ENCODE measurements at regions not wholly inside any gene's neighbourhood (a gene's known extent, or its start where the extent isn't known, plus 50 kb on each side); places are given as distances from the start of the nearest gene placed in this dataset.

DNA sequence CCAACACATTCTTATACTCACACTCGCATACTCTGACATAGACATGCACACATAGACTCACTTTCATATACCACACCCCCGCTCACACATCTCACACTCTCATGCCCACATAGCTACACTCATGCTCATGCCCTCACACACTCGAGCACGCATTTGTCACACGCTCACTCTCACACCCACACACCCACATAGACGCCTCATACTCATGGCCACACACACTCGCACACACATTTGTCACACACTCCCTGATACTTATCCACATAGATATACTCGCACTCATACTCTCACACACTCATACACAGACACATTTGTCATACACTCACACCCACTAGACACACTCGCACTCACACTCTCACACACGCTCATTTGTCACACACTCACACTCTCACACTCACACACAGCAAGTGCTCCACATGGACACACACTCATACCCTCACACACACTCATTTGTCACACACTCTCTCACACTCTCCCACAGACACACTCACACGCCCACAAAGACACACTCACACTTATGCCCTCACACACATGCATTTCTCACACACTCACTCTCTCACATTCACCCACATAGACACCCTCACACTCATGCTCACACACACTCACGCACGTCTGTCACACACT, 50.9 kb downstream of the TNP1 start:
- no peak for DNase-seq (ENCODE audit: low read depth)

DNA sequence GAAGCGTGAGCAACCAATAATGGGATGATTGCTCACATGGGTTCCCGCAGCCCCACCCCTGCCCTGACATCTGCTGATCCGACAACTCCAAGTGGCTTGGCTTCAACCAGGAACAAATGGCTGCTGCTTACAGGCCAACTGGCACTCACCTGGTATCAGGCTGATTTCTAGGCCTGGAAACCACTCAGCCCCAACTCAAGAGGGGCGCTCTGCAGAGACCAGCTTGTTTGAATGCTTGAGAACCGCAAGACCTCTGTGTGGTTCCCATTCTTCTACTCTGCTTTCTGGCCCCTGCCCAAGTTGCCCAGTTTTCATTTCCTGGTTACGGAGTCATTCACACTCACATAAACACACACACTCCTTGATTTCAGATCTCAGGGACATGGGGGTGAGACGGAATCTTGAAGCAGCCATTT, 52.0 kb downstream of the TNP1 start:
- DNase-seq (ENCODE audit: low read depth): no peak

DNA sequence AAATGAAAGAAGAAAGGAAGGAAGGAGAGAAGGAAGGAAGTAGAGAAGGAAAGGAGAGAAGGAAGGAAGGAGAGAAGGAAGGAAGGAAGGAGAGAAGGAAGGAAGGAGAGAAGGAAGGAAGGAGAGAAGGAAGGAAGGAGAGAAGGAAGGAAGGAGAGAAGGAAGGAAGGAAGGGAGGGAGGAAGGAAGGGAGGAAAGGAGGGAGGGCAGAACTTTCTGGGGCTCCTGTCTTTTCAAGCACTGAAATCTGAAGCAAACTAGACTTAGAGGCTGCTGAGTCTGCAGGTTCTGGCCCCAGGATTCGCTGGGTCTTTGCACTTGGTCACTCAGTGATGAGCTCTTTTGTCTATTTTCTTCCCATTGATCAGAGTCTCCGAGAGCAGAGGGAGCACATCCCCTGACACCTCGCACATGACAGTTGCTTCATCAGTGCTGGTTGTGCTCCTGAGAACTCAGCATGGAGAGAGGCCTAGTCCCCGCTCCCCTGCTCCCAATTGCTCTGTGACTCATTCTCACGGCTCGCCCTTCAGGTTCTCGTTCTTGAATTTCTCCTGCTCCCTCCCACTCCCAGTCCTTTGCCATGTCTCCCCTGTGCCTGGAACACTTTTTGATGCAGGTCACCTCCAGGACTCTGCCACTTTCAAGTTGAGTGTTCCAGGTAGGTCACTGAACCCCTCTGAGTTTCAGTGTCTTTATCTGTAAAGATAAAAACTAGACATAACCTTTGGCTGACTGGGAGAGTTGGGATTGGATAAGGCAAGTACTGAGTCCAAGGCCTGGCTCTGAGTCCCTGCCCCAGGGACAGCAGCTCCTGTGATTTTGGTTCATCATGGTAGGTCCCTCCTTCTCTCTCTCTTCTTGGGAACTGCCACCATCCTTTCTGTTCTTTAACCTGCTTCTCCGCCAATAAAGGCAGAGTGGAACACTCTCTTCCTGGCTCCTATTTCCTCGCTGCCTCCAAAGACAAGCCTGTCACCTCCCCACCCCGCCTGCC, 55.2 kb downstream of the TNP1 start:
- no peak for DNase-seq (ENCODE audit: low read depth)

DNA sequence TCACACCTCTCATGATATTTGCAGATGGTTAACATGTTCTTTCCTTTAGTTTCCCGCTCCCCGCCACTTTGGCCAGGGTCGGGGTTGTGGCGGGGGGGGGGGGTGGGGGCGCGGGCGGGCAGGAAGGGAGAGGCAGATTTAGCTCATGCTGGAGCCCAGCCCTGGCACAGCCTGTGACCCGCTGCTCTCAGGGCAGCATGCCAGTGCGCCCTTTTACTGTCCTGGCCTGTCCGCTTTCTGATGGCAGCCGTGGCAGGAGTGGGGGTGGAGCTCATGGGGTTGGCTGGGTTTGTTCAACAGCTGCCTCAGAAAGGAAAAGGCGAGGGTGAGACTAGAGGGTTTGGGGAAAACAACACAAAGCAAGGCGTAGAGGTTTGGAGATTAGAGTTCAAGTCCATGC, 56.1 kb downstream of the TNP1 start:
- no peak for DNase-seq (ENCODE audit: low read depth)

DNA sequence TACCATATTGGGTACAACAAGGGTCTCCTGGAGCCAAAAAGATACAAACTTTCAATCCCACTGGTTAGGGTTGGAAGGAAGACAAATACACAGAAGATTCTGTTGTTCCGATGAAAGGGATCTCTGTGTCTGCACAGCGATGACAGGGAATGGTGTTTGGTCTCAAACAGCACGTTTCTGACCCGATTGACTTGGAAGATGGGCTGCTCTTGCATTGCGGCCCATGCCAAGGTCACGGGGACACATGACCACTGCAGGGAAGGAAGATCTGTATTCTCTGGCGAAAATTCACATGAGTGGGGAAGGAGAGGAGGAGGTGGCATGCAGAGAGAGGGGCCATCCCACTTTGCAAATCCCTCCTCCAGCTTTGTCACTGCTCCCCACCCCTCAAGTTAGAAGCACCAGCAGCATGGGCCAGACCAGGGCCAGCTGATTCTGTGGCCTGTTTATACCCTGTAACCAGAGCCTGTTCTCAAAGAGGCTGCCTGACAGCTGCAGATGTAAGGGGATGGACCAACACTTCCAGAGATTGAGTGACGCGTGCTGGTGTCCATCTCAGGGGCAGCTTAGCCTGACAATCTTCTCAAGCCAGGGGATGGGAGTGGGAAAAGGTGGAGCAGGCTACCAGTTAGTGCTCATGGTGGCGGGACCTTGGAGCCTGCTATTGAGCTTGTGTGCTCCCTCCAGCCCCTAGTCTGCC, 57.2 kb downstream of the TNP1 start:
- no peak for DNase-seq (ENCODE audit: low read depth)

DNA sequence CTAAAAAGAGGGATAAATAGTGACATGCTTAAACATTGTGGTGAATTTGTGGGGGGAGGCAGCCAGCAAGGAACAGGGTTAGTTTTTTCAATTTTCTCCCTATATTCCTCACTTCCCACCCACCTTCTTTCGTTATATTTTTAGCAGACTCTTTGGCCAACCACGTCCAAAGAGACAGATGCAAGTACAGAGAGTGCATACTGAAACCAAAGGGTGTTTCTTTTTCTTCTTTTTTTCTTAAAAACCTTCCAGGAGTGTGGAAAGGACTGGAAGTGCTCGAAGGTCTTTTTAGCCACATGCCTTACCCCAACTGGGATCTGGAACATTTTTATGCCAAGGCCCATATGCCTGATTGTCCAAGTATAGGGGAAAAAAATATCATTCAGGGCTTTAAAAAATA, 59.0 kb downstream of the TNP1 start:
- DNase-seq (ENCODE audit: low read depth): no peak

DNA sequence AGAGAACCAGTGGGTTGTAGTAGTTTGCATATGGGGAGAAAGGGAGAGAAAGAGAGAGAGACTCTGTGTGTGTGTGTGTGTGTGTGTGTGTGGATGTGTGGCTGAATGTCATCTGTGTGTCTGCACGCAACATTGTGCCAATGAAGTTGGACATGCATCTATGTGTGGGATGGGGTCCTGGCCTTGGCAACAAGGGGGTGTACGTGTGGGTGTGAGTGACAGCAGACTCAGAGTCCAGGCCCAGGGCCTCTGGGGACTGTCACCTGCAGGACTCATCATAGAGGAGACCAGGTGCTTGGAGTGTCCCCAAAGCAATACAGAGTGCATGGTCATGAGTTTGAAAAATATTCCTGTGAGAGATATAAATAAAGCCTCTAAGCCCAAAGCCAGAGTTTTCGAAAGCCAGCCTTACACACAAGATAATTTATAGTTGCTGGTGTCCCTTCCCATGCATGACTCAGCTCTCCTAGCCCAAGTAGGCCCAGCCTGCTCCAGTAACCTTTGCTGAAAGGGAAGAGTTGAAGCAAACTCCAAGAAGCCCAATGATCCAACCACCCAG, 59.9 kb downstream of the TNP1 start:
- no peak for DNase-seq (ENCODE audit: low read depth)

DNA sequence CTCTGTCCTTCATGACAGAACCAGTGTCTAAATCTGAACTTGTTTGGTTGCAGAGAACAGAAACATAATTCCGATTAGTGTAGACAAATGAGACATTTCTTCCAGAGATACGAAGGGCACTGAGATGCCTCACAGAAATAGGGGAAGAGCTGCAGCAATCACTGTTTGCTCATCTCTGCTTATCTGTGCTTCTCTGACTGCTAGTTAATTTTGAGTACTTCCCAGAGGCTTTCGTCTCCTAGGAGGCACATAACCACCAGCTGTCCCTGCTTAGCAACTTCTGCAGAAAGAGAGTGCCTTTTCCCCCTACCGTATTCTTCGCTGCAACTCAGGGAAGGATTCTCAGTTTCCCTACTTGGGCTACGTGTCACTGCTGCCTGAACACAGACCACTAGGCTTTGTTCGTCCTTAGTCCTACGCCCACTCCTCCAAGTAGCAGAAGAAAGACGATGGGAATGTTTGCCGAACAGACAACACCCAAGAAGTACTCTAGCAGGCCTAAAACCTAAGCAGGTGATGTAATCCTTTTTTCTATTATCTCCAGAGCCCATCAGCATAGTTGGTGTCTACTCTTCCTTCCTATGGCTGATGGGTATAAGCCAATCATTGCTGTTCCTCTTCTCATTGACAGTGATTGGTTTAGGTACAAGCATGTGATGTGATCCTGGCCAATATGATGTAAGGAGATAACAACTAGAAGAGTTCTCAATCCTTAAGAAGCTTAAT, 63.6 kb downstream of the TNP1 start:
- DNase-seq (ENCODE audit: low read depth): no peak

DNA sequence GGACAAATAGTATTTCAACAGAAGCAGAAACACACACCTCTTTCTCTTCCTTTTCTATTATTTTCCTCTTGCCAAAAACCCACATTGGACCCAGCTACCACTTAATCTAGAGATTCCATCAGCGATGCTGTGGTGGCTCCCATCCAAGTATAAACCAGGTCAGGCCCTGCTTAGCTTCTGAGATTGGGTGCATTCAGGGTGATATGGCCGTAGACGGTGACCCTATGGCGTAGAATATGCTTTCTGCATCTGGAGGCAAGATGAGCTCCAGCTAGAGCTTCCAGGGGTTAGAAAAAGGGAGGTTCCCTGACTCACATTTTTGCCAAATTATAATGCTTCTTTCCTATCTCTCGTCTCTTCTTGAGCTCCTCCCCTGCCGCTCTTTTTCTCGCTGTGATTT, 66.5 kb downstream of the TNP1 start:
- no peak for DNase-seq (ENCODE audit: low read depth)

DNA sequence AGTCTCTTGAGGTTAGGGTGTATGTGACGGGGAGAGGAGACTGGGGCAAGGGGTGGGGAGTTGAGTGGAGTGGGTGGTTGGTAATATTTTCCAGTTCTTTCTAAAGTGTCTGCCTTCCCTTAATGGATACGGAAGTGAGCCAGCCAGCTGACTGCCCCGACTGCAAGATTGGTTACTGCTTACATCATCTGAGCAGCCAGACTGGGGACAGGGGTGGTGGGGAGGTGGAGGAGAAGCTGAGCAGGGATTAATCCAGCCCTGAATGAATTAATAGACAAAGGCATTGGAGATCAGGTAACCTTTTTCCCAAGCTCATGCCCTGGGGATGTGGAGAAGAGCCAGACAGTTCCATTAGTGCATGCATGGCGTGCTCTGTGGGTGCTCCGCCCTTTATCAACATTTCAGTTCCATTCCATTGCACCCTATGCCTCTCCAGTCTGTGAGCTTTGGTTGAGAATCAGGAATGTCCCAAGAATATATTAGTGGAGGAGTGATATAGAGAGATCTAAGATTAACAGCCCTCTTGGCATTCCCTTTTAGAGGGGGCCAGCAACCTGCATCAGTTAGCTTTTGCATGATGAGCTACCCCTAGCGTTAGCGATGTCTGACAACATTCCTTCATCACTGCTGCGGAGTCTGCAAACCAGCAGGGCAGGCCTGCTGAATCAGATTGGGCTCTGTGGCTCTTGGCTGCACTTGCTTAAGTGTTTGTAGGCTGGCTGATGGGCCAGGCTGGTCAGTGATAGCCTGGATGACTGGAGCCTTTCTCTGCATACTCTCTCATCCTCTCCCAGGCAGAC, 67.4 kb downstream of the TNP1 start:
- DNase-seq (ENCODE audit: low read depth): no peak

DNA sequence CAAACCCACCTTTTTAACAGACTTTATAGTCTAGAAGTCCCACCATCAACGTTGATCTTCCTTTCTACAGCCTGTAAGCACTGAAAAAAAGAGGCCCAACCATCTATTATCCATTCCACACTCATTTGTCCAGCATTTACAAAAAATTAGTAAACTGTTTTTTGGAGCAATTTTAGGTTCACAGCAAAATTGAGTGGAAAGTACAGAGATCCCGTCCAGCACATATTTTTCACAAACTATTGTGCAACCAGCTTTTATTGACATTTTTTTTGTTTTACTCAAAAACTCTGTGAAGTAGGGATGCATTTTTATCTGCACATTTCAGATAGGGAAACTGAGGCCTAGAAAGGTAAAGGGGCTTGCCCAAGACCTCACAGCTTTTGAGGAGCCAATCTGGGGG, 68.6 kb downstream of the TNP1 start:
- DNase-seq (ENCODE audit: low read depth): peak; percentile 58

DNA sequence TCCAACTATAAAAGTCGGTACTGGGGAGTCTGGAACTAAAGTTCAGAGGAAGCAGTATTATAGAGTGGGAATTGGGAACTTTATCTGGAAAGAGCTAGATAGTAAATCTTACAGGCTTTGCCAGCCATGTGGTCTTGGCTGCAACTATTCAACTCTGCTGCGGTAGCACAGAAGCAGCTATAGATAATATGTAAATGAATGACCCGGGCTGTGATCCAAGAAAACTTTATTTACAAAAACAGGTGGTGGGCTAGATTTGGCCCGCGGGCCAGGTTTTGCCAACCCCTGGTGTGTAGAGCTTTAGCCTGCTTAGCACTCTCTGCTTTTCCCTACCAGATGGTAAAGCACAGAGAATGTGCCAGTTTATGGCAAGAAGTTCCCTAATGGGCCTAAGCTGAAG, 70.8 kb downstream of the TNP1 start:
- no peak for DNase-seq (ENCODE audit: low read depth)

DNA sequence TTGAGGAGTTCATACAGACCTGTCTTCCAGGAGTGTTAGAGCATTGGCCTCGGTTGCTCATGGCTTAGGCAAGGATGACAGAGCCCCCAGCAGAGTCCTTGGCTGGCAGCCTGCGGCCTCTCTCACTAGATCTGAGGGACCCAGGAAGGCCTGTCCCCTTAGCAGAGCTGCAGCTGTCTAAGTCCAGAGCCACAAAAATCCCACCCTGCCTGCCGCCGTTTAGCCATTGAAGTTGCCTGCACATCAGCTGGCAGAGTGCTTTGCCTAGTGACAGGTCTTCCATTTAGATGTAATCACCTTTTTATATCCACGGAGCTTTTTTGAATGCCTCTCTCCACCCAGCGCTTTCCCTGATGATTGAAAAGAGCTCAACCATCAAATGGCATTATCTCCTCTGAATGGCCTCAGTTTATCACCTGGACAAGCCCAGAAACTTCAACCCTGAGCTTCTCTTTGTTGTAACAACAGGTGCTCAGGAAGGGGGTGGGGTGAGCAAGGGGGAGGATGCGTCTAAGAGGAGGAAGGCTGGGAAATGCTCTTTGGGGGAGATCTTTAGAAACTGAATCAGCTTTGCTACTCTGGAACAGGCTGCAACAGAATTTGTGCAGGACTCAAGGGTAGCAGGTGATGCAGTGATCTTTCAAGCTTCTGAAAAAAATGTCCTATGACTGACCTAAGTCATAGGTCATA, 71.9 kb downstream of the TNP1 start:
- DNase-seq (ENCODE audit: low read depth): no peak

DNA sequence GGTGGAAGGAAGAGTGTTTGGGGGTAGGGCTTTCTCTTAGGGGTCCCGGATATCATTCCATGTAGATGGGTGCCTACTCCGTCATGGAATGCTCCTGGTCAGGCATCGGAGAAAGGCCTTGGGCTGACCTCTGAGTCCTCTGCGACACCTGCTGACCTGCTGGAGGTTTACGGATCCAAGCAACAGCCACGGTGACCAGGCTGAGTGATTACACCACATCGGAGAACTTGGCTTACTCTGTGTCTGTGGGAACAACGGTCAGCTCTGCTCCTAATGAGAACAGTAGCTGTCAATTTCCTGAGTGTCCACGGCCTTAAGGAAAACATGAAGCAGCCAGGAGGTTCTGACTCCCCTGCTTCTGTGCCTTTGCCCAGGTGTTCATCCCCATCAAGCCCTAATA, 73.2 kb downstream of the TNP1 start:
- no peak for DNase-seq (ENCODE audit: low read depth)

DNA sequence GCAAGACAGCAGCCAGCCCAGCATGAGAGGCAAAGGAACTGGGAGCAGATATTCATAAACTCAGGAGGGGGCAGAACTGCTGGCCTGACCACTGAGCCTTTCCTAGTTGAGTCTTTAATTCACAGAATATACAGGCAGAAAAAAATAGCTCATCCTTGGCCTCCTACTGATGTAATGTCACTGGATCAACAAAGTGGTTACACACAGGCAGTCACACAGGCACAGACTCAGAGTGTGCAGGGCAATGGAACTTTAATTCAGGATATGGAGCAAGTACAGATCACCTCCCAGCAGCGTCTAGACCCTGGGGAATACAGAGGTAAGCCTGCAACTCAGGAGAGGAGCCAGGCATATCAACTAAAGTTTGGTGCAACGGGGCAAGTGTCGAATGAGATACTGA, 75.4 kb downstream of the TNP1 start:
- DNase-seq (ENCODE audit: low read depth): no peak

DNA sequence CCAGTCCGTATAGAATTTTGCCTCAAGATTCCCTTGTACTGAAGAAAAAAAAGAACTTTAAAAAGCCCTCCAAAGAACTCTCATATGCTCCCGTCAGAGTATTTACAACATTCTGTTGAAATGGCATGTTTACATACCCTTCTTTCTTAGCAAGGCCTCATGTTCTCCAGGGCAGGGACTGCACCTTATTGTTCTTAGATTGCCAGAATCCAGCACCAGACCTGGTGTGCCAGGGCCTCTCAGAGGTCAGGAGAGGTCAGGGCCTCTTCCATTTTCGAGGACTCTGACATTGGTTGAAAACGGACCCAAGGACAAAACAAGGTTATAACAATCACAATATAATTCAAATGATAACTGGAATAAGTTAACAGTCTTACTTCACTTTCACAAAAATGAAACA, 78.2 kb downstream of the TNP1 start:
- no peak for DNase-seq (ENCODE audit: low read depth)

DNA sequence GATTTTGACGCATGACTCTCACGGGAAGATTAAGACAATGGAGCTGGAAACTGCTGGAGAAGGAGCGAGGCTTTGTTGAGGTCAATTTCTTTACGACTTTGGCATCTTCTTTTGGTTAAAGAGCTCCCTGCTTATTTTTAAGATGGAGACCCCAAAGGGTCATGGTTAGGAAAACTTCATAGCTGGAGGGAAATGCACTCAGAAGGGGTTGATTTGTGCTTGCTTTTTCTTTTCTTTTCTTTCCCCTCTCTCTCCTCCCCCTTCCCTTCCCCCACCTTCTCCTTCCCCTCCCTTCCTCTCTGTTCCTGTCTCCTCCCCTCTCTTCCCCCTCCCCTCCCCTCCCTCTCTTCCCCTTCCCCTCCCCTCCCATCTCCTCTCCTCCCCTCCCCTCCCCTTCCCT, 79.0 kb downstream of the TNP1 start:
- no peak for DNase-seq (ENCODE audit: low read depth)

DNA sequence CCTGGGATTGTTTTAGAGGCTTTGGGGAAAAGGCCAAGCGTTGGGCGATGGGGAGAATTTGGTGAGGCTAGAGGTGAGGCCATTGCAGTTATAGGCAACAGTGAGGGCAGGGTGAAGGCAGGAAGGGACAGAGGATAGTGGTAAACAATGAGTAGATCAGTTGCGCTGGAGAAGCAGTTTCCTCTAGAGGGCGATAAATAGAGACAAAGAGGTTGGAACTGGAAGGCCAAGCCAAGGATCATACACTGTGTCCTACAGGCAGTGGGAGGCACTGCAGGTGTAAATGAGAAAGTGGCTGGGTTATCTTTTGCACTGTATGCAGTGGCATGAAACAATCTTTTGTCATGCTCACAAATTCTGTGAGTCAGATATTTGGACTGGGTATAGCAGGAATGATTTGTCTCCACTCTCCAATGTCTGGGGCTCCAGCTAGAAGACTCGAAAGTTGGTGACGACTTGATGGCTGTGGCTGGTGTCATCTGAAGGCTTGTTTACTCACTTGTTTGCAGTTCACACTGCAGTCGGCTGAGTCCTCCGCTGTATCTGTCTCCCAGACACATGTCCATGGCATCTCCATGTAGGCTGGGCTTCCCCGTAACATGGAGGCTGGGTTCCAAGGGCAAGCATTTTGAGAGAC, 82.1 kb downstream of the TNP1 start:
- no peak for DNase-seq (ENCODE audit: low read depth)

DNA sequence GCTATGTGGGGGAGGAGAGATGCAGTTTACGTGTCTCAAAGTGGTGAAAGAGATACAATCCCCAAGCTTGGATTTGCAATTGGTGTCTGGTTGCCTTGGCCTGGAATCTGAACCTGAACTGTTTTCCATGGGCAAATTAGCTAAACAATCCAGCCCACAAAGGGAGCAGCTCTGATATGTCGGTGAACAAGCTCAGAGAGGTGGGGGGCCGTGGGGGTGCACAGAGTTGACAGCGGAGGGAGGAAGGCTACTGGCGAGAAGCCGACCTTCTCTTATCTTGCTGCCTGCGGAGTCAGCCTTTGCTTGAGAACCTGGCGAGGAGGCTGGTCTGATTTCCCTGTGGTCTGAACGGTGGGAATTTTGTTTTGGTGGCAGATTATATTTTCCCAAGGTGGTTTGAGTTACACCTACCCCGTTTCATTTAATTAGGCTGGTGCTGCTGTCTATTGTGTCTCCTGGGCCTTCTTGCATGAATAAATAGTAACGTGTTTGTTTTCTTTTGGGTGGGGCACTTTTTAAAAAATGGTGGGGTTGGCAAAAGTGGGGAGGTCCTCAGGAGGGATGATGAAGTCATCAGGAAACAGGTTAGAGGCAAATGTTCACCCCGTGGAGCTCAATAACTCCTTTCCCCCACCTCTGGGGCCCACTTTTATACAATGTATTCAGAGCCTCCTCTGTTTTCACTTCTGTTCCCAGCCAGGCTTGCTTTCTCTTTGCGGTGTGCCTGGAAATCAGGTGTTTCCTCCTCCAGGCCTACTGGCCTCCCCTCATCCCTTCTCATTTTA, 80.9 kb upstream of the IGFBP5 start:
- DNase-seq (ENCODE audit: low read depth): no peak
